Fibroblast of skin of left biceps (primary cell): ENCODE measurements at regions not wholly inside any gene's neighbourhood (a gene's known extent, or its start where the extent isn't known, plus 50 kb on each side); places are given as distances from the start of the nearest gene placed in this dataset.

Experiments
- DNase-seq, 2 experiments: peaks; one replicate each; pipeline ENCODE4 v3.0.0-alpha.2; 2013; ENCODE audit warnings: low read depth in 2 of 2

DNA sequence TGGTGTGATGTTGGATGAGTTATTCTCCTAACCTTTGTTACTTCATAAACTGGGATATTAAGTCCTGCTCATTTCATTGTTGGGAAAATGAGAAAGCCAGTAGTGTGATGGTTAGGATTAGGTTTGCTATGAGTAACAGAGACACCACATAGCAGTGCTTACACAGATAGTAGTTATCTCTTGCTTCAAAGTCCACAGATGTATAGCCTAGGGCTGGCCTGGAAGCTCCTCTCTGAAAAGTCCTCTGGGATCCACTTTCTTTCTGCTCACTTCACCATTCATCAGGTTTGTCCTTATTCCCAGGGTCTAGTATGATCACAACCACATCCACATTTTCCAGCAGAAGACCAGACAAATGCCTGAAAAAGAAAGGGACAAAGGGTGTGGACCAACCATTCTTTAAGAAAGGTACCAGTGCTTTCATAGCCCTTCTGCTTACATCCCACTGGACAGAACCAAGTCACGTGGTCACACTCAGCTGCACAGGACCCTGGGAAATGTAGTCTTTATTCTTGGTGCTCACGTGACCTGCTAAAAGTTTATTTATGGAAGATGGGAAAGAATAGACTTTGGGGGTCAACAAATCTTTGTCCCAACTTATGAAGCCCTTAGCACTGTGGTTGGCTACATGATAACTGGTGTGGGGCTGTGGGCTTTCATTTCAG lies 108.9 kb downstream of the INSIG2 start:
- no peak for DNase-seq

DNA sequence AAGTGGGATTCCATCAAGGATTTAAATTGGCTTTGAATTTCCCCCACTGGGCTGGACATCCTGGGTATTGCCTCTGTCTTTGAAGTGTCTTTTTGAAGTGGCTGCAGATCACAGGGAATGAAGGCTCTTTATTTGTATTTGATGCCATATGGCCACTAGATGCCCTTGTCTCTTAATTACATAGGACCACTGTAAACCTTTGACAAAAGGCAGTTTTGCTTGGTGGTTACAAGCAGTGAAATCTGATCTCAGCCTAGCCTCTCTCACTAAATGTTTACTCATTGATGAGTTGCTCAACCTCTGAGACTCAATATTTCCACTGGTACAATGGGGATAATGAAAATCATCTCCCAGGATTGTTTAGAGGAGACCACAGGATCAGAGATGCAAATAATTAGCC lies 102.2 kb downstream of the INSIG2 start:
- no peak for DNase-seq

DNA sequence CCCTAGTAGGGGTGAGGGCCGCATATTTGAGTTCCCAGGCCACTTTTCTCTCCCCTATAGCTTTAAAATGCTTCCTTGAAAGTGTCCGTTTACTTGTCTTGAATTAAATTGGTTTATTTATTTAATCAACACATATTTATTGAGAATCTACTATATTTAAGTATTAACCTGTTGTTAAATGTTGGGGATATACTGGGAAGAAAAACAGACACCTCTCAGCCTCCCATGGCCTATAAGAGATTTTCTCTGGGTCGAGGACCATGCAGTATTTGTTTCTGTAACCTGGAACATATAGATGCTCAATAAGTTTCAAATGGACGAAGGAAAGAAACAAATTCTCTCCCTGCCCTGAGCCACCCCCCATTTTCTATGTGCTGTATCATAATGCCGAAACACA lies 98.6 kb downstream of the INSIG2 start:
- DNase-seq = no peak

DNA sequence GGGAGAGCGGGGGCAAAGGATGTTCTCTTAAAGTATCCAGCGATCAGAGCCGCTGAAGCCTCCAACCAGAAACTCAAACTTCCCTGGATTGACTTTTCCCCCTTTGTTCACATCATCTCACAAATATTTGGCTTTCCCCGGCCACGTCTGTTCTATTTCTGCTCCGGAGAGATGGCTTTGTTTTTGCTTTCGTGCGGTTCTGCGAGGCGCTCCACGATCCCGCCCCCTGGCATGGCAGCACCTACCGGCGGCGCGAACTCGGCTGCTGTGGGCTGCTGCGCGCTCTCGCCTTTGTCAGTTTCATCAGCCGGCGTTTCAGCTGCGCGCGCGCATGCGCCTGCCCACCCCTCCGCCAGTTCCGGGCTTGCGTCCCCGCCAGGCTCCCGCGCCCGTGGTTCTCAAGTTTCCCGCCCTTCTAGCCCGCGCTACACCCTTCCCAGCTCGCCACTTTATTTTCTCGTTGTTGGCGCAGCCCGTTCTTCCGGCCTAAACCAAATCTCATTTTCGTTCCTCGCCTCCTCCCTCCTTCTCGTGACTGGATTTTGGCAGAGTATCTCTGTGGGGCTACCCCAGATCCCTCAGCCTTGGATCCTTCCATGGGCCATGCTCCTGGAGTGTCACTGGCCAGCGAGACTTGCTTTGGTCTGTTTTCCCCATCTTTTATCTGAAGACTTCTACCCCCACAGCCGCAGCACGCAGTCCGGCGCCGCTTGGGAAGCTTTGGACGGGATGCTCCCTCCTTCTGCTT lies 98.0 kb downstream of the INSIG2 start:
- peak; percentile 64 to 67 for DNase-seq

DNA sequence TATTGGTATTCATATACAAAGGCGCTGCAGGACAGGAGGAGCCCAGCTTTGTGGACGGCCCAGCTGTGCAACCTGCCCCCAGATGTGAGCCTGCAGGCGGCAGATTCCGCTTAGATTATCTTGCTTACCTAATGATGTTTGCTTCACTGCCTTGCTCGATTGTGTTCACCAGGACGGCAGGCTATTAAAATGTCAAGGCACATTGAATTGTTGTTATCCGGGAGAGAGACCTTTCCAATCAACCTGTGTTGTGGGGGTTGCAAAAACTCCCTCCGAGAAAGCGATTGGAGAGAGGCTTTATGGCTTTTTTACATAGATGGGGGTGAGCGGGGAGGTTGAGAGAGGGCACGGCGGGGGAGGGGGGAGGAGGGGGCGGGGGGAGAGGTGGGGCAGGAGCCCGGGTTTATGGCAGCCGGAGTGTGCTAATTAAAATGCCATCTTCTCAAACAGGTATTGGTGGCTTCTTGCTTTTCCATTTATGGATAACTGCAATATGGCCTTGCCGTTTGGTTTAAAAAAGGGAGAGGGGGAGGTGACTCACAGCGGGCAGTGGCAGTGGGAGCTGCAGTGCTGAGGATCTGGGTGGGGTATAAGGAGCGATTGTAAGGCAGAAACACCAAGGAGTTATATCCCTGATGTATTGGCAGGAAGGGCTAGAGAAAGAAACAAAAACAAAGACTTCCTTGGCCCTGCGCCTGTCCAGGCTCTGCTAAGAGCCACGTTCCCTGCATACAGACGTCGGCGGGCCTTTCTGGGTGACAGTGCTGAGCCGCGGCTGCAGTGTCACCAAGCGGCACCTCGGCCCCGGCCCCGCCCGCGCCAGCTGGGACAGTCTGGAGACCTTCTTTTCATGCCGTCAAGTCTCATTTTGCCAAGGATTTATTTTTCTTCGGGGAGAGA lies 97.2 kb downstream of the INSIG2 start:
- DNase-seq = peak in 1 of 2 experiments; percentile 10

DNA sequence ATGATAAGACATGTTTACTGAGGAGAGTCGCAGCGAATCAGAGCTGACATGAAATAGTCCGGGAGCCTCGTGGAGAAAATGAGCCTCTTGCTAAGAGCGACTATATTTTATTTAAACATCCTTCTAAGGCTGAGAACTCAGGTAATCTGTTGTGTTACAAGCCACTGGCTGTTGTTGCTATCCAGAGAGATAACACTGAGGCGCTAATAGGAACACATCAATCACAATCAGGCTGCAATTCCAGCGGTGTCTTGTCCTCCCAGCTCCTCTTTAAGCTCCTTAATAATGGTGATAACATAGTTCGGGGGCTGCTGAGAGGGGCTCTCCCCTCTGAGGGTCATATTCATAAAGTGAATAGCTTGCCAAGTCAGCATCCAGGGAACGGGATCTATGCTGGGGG lies 95.1 kb downstream of the INSIG2 start:
- DNase-seq = no peak

DNA sequence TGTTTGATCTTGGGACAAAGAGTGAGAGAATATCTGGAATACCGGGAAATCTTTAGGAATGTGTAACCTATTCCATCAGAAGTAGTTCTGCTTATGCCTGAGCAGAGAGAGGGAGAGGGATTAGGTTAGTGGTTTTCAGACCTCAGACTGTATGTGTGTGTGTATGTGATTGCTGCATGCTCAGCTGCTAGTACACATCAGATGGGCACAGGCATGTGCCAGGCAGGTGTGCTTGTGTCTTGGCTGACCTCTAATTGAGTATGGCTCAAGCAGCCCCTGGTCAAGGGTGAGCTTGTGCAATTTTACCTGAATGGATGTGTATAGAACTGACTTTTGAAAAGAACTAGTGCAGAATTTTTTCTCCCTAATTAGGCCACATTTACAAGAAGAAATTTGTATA lies 91.2 kb downstream of the INSIG2 start:
- no peak for DNase-seq

DNA sequence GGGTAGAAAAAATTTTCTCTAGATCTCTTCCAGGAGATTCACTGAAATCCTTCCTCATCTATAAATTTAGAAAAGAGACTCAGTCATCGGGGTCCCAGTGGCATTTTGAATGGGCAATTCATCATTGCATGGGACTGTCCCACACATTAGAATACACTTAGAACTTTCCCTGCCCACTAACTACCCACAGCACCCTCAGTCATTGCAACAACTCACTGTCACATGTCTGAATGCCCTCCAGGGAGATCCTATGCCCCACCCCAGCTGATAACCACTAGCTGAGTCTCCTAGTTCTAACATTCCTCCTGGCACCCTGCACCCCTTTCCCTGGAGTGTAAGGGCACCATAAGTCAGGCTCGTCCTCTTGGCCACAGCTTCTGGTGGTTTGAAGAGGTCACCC lies 89.6 kb downstream of the INSIG2 start:
- DNase-seq = no peak

DNA sequence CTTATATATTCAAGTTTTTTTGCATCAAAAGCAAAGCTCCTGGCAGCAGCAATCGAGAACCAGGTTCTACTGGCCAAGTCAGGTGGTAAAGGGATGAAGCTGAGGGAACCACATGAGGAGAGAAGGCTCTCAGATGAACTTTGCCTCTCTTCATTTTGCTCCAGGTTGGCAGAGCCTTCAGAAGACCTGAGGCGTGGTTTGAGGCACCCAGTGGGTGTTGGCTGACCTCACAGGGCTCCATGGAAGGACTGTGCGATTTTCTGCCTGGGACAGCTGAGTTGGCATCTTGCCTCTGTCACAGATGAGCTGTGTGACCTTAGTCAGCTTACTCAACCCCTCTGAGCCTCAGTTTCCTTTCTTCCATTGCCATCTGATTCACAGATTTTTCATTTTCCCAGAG lies 89.0 kb downstream of the INSIG2 start:
- DNase-seq = no peak

DNA sequence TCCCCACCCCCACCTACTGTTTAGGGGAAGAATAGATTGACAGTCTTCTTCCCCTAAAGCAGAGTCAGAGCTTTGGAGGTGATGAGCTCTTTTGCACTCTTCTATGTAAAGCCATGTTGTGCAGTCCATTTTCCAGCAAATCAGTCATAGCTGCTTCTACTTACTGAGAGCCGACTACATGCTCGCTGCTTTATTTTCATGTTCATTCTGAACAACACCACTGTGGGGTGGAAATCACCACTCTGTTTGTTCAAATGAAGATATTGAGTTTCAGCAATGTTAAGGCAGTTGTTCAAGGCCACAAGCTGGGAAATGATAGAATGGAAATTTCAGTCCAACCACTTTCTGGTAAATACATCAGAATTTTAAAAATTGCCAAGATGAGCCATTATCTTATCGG lies 88.3 kb downstream of the INSIG2 start:
- no peak for DNase-seq

DNA sequence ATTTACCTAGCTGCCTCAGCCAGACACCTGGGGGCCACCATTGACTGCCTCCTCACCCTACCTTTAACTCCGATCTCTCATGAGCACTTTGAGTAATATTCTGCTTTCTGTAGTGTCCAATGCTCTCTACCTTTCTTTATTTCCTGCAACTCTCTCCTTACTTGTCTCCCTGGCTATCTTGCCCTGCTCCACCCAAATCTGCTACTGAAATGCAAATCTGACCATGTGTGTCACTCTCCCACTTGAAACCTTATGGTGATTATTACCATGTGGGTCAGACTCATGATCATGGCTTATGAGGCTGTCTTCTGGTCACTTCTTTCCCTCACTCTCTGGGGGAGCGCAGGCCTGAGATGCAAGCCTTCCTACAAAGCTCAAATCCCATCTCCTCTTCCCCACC lies 83.3 kb downstream of the INSIG2 start:
- DNase-seq = no peak

DNA sequence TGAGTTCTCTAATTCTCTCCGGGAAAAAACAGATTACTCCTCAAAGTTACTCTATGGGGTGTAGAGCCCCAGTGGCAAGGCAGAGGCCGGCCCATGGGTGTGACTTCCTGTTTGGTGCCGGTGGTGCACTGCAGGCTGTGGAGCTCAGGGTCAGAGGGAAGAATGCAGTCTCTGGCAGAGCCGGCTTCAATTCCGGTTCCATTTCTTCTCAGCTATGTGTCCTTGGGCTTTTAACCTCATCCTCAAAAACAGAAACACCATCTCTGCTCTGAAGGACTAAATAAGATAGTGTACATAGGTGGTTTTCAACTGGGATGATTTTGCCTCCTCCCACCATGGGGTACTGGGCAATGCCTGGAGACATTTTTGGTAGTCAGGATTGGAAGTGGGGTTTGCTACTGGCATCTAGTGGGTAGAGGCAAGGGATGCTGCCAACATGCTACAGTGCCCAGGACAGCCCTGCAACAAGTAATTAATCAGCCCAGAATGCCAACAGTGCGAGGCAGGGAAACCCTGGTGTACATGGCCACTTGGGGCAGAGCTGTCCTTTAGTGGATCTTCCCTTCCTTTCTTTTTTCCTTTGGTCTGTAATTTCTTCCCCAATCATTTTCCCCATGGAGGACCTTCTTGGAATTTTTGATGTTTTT lies 81.2 kb downstream of the INSIG2 start:
- no peak for DNase-seq

DNA sequence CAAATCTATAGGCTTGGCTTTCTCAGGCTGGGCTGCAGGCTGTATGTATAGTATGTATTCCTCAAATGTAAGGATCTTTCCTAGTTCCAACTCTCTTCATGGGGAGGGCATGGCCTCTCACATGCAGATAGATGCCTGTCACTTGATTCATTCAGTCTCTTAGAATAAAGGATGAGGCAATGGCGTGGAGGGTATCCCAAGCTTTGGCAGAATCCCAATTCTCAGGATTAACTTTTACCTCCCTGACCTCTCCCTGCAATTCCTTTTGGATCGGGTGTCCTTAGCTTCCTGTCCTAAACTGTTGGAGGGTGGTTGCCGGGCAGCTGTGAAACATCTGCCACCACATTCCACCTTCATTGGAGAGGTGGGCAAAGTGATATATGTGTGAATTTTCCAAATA lies 80.3 kb downstream of the INSIG2 start:
- DNase-seq = no peak

DNA sequence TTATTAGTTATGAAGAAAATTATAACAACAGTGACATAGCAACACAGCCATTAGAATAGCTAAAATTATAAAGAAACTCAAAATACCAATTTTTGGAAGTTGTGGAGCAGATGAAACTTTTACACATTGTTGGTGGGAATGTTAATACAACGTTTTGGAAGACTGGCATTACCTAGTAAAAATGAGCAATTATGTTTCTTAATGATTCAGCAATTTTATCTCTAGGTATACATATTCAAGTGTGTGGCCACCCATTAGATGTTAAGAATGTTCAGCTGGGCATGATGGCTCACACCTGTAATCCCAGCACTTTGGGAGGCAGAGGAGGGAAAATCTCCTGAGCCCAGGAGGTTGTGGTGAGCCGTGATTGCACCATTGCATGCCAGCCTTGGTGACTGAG lies 78.8 kb downstream of the INSIG2 start:
- DNase-seq = no peak

DNA sequence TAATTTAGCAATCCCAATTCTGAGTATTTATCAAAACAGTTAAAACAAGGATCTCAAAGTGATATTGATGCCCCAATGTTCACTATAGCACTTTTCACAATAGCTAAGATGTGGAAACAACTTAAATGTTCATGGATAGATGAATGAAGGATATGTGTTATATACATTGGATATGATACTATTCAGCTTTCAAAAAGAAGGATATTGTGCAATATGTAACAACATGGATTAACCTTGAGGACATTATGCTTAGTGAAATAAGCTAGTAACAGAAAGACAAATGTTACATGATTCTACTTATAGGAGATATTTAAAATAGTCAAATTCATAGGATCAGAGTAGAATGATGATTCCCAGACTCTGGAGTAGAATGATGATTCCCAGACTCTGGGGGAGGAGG lies 78.0 kb downstream of the INSIG2 start:
- no peak for DNase-seq

DNA sequence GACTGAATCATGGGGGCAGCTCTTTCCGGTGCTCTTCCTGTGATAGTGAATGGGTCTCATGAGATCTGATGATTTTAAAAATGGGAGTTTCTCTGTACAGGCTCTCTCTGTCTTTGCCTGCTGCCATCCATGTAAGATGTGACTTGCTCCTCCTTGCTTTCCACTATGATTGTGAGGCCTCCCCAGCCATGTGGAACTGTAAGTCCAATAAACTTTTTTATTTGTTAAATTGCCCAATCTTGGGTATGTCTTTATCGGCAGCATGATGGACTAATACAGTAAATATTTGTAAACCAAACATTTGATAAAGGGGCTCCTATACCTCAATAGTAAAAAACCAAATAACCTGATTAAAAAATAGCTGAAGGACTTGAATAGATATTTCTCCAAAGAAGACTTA lies 77.3 kb downstream of the INSIG2 start:
- no peak for DNase-seq
